ENCODE measurements at regions not wholly inside any gene's neighbourhood (a gene's known extent, or its start where the extent isn't known, plus 50 kb on each side); places are given as distances from the start of the nearest gene placed in this dataset.

DNA sequence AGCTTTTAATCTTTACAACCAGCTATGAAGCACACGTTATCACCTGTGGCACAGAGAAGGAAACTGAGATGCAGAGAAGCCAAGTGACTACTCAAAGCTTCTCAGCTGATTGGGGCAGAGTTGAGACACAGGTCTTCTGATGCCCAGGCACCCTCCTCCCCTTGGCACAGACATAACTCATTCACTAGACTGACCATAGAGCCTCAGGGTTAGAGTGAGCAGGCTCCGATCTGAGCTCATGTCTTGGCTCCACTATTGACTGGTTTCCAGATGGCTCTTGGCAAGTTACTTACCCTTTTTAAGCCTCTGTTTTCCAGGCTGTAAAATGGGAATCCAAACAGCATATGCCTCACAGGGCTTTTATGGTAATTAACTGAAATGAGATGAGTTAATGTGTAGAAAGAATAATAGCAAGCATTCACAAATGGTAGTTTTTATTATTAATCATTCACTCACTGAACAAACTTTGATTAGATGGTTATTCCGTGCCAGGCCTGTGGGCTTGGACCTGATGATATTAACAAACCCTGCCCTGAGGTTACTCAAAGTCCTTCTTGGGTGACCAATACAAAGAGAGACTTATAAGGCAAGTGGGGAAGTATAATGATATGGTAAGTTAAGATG lies 184.3 kb downstream of the ANXA2 start:
- no peak overlapping the region for H3K27ac Mint-ChIP-seq
- H3K4me1 Mint-ChIP-seq: no peaks in the 10 kb centered on the region
- POLR2A ChIA-PET: no interaction called here
- intact Hi-C loops (cut with micrococcal nuclease): no loop called here
- H3K36me3 Mint-ChIP-seq (ENCODE audit: low read depth): no peaks in the 10 kb centered on the region
- peaks cover 16% of the 10 kb centered on the region for H3K27me3 Mint-ChIP-seq
- no peak overlapping the region for H3K4me3 Mint-ChIP-seq
- ATAC-seq (ENCODE audit: low read depth): no peak
- H3K9me3 Mint-ChIP-seq: no peaks in the 10 kb centered on the region
- TF ChIP-seq, protein P1, sequence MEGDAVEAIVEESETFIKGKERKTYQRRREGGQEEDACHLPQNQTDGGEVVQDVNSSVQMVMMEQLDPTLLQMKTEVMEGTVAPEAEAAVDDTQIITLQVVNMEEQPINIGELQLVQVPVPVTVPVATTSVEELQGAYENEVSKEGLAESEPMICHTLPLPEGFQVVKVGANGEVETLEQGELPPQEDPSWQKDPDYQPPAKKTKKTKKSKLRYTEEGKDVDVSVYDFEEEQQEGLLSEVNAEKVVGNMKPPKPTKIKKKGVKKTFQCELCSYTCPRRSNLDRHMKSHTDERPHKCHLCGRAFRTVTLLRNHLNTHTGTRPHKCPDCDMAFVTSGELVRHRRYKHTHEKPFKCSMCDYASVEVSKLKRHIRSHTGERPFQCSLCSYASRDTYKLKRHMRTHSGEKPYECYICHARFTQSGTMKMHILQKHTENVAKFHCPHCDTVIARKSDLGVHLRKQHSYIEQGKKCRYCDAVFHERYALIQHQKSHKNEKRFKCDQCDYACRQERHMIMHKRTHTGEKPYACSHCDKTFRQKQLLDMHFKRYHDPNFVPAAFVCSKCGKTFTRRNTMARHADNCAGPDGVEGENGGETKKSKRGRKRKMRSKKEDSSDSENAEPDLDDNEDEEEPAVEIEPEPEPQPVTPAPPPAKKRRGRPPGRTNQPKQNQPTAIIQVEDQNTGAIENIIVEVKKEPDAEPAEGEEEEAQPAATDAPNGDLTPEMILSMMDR (IDR thresholded peaks at IDR 0.05): no peak
- no peak for DNase-seq
- CTCF ChIA-PET: no interaction called here

DNA sequence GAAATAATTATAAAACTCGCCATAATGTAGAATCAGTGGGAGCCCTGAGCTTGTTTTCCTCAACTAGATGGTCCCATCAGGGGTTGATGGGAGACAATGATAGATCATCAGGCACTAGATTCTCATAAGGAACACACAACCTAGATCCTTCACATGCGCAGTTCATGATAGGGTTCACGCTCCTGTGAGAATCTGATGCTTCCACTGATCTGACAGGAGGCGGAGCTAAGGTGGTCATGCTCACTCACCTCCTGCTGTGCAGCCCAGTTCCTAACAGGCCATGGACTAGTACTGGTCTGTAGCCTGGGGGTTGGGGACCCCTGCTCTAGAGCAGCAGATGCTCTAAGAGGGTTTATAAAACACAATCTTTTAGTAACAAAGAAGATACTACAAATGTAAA lies 183.6 kb downstream of the ANXA2 start:
- no peaks in the 10 kb centered on the region for H3K36me3 Mint-ChIP-seq (ENCODE audit: low read depth)
- TF ChIP-seq, protein P1 (IDR thresholded peaks at IDR 0.05): no peak

DNA sequence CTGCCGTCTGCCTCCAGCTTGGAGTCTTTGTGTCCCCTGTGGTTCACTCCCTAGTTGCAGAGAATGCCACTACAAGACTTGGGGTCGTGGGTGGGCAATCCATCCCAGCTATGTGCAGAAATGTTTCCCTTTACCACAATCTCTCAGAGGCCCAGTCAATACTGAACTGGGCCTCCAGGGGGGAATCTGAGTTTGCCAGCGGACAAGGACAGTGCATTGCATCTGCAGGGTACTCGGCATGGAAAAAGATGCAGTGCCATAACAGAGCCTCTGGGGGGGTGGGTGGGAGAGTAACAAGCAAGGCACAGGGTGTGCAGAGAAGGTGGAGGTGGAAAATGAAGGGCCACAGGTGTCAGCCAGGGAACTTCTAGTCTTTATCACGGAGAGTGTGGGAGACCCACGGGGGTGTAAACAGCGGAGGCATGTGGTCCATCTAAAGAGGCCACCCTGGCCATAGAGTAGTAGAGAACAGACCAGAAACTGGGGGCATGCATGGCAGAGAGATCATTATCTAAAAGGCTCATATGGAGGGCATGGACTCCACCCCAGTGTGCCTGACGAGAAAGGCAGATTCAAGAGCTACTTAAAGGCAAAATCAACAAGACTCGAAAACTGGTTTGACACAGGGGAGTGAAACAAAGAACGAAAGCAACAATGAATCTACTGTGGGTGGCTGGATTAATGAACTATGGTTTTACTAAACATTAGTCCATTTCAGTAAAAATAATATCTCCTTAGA lies 182.4 kb downstream of the ANXA2 start:
- intact Hi-C loops (cut with micrococcal nuclease): no loop called here
- Mint-ChIP-seq H3K4me1 (no peaks in the 10 kb centered on the region), H3K36me3 (ENCODE audit: low read depth) (no peaks in the 10 kb centered on the region), H3K27ac (no peak overlapping the region), H3K4me3 (no peak overlapping the region), H3K9me3 (no peaks in the 10 kb centered on the region), H3K27me3 (peaks cover 19% of the 10 kb centered on the region)
- CTCF ChIA-PET: no interaction called here
- POLR2A ChIA-PET: no interaction called here
- ATAC-seq (ENCODE audit: low read depth): no peak
- TF ChIP-seq, protein P1 (IDR thresholded peaks at IDR 0.05): no peak
- DNase-seq: no peak

More for the DNA sequence above, 183.6 kb downstream of the ANXA2 start:
- no peak for ATAC-seq (ENCODE audit: low read depth)
- intact Hi-C loops (cut with micrococcal nuclease): no loop called here
- Mint-ChIP-seq H3K9me3 (no peaks in the 10 kb centered on the region), H3K27ac (no peak overlapping the region), H3K4me3 (no peak overlapping the region), H3K27me3 (peaks cover 17% of the 10 kb centered on the region), H3K4me1 (no peaks in the 10 kb centered on the region)
- ChIA-PET POLR2A (no interaction called here), CTCF (no interaction called here)
- no peak for DNase-seq

DNA sequence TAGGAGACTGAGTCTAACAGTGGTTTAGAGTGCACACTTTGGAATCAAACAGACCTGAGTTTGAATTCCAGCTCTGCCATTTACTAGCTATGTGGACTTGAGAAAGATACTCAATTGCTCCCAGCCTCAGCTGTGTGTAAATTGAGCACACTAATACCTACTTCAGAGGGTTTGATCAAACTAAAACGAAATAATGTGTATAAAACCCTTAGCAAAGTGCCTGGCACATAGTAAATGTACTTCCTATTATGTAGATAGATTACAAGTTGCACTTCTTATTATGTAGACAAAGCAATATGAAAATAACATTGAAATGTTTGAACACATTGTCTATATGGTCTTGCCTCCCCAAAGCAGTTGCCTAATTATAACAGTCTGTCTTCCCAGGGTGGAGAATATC lies 180.6 kb downstream of the ANXA2 start:
- DNase-seq (no peak), ATAC-seq (ENCODE audit: low read depth) (no peak)
- TF ChIP-seq, protein P1 (IDR thresholded peaks at IDR 0.05): no peak
- Mint-ChIP-seq H3K9me3 (no peaks in the 10 kb centered on the region), H3K27ac (no peak overlapping the region), H3K36me3 (ENCODE audit: low read depth) (no peaks in the 10 kb centered on the region), H3K27me3 (peaks cover 17% of the 10 kb centered on the region), H3K4me3 (no peak overlapping the region), H3K4me1 (no peaks in the 10 kb centered on the region)
- ChIA-PET CTCF (no interaction called here), POLR2A (no interaction called here)
- intact Hi-C loops (cut with micrococcal nuclease): no loop called here

DNA sequence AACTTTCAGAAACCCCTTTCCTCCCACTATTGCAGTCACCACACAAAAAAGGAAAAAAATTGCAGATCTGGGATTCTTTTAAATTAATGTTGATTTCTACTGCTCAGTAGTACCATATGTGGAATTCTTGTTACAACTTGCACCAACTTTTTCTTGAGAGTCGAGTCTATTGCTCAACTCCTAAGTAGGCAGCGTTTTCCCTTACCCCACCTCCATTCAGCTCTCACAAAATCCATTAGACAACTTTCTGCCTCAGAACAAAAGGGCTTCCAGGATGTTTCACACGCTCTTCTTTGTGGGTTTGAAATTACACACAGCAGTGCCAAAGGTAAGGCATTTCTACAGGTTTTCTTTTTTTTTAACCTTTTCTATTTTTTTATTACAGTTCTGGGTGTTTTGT lies 179.5 kb downstream of the ANXA2 start:
- H3K9me3 Mint-ChIP-seq: no peaks in the 10 kb centered on the region
- DNase-seq: no peak
- CTCF ChIA-PET: no interaction called here
- H3K27me3 Mint-ChIP-seq: peaks cover 10% of the 10 kb centered on the region
- intact Hi-C loops (cut with micrococcal nuclease): no loop called here
- TF ChIP-seq, protein P1 (IDR thresholded peaks at IDR 0.05): no peak
- no peak for ATAC-seq (ENCODE audit: low read depth)
- no peak overlapping the region for H3K27ac Mint-ChIP-seq
- no peaks in the 10 kb centered on the region for H3K4me1 Mint-ChIP-seq
- no peaks in the 10 kb centered on the region for H3K36me3 Mint-ChIP-seq (ENCODE audit: low read depth)
- POLR2A ChIA-PET: no interaction called here
- H3K4me3 Mint-ChIP-seq: no peak overlapping the region

All from activated B cell treated with CpG ODN at 0.5 μM for 24 hours (primary cell).